GM12878 (cell line): ENCODE measurements at regions not wholly inside any gene's neighbourhood (a gene's known extent, or its start where the extent isn't known, plus 50 kb on each side); places are given as distances from the start of the nearest gene placed in this dataset.

Experiments
- ATAC-seq: fragments of 200-7000 bp; cut with Tn5 transposase; 3 replicates; pipeline ENCODE4 v1.9.1; 2020; ENCODE audit warnings: mild to moderate bottlenecking, moderate library complexity
- BruUV-seq: library from RNA; stranded (reverse); fragments of 400-500 nt; replicated peaks from 2 replicates; lab custom pipeline; 2021; lab: Mats Ljungman, UMichigan
- CTCF ChIA-PET: fragments of 300-600 bp; sonication (Branson Sonifier 250); formaldehyde crosslinking; extraction: SDS; loops from one replicate; lab custom pipeline; 2021; ENCODE audit warnings: inconsistent platforms; lab: Yijun Ruan, JAX
- POLR2A ChIA-PET: fragments of 350-600 bp; formaldehyde crosslinking; extraction: SDS; loops from one replicate; lab custom pipeline; 2021; ENCODE audit warnings: inconsistent platforms; lab: Charles Lee
- RAD21 ChIA-PET: fragments of 300-600 bp; sonication (Branson Sonifier 250); formaldehyde crosslinking; loops from one replicate; lab custom pipeline; 2023; ENCODE audit warnings: antibody characterized with exemption; ENCODE audit not compliant: unreplicated experiment; lab: Charles Lee
- SMC1A ChIA-PET: fragments of 300-600 bp; sonication (Branson Sonifier 250); formaldehyde crosslinking; loops from one replicate; lab custom pipeline; 2023; ENCODE audit not compliant: unreplicated experiment, uncharacterized antibody; lab: Charles Lee
- DNase-seq: peaks from one replicate; pipeline ENCODE4 v3.0.0-alpha.2; 2011; ENCODE audit warnings: low read depth, low spot score
- FAIRE-seq: peaks from 3 replicates; lab custom pipeline; 2011; peaks lifted over from hg19 to GRCh38; lab: Jason Lieb, UNC
- H2AFZ ChIP-seq: 2 replicates; pipeline ENCODE4 v1.6.0; 2011; ENCODE audit warnings: low read depth, low read length, control low read depth; ENCODE audit not compliant: control insufficient read depth
- H3K27ac ChIP-seq: 2 replicates; pipeline ENCODE4 v1.5.1; 2011; ENCODE audit warnings: control low read depth; ENCODE audit not compliant: control insufficient read depth, insufficient read depth
- H3K27me3 ChIP-seq, 2 experiments: replicated peaks in 1 of 2; 2 replicates each; pipeline versions ENCODE4 v1.6.0 to v1.6.1; 2011; ENCODE audit warnings: low read length in 1 of 2; ENCODE audit not compliant: control insufficient read depth in 2 of 2, insufficient read depth in 2 of 2
- H3K36me3 ChIP-seq, 2 experiments: 2 replicates each; pipeline ENCODE4 v1.5.1; 2011; ENCODE audit warnings: low read length in 1 of 2; ENCODE audit not compliant: control insufficient read depth in 2 of 2, insufficient read depth in 2 of 2
- H3K4me1 ChIP-seq: 2 replicates; pipeline ENCODE4 v1.6.1; 2011; ENCODE audit warnings: mild to moderate bottlenecking, low read length, moderate library complexity, mixed read lengths; ENCODE audit not compliant: control insufficient read depth, insufficient read depth
- H3K4me2 ChIP-seq: 2 replicates; pipeline ENCODE4 v1.6.0; 2011; ENCODE audit warnings: control low read depth; ENCODE audit not compliant: control insufficient read depth, insufficient read depth
- H3K4me3 ChIP-seq: fragments of 200-600 bp; sonication (generic); 2 replicates; pipeline ENCODE4 v1.5.1; 2016
- H3K79me2 ChIP-seq: 2 replicates; pipeline ENCODE4 v1.6.0; 2011; ENCODE audit warnings: low read length; ENCODE audit not compliant: control insufficient read depth, insufficient read depth
- H3K9ac ChIP-seq: 2 replicates; pipeline ENCODE4 v1.8.0; 2011; ENCODE audit warnings: low read length, control low read depth, mixed read lengths; ENCODE audit not compliant: control insufficient read depth, insufficient read depth
- H3K9me3 ChIP-seq: replicated peaks from 3 replicates; pipeline ENCODE4 v1.5.1; 2011; ENCODE audit warnings: mild to moderate bottlenecking, low read length; ENCODE audit not compliant: control insufficient read depth, insufficient read depth
- H4K20me1 ChIP-seq: 2 replicates; pipeline ENCODE4 v1.6.0; 2011; ENCODE audit not compliant: control insufficient read depth, insufficient read depth
- CBFB ChIP-seq: IDR thresholded peaks from 2 replicates; pipeline ENCODE4 v1.6.1; 2016; ENCODE audit warnings: antibody characterized with exemption, low read depth
- CBX5 ChIP-seq: sonication (generic); IDR thresholded peaks from 2 replicates; pipeline ENCODE4 v1.6.1; 2016; ENCODE audit warnings: low read depth, moderate library complexity, mild to moderate bottlenecking, inconsistent platforms
- EED ChIP-seq: sonication (generic); IDR thresholded peaks from 2 replicates; pipeline ENCODE4 v1.6.1; 2016; ENCODE audit warnings: antibody characterized with exemption, low read depth
- EZH2 ChIP-seq: IDR thresholded peaks from 2 replicates; pipeline ENCODE4 v1.6.1; 2012; ENCODE audit warnings: low read depth, mild to moderate bottlenecking, control low read depth, inconsistent platforms, low read length, borderline replicate concordance; ENCODE audit not compliant: control insufficient read depth
- JUNB ChIP-seq: IDR thresholded peaks from 2 replicates; pipeline ENCODE4 v1.6.1; 2016; ENCODE audit warnings: antibody characterized with exemption, mild to moderate bottlenecking
- NBN ChIP-seq: fragments of 450-650 bp; IDR thresholded peaks from 2 replicates; pipeline ENCODE4 v1.6.1; 2016
- RCOR1 ChIP-seq: conservative IDR thresholded peaks from 2 replicates; pipeline ENCODE4 v1.6.1; 2012; ENCODE audit warnings: low read depth, low read length, improper control_type of control experiment
- ZNF207 ChIP-seq: fragments of 450-650 bp; IDR thresholded peaks from 2 replicates; pipeline ENCODE4 v1.6.1; 2014; ENCODE audit warnings: antibody characterized with exemption, mild to moderate bottlenecking, borderline replicate concordance
- ZNF217 ChIP-seq: fragments of 450-650 bp; IDR thresholded peaks from 2 replicates; pipeline ENCODE4 v1.6.1; 2017; ENCODE audit warnings: antibody characterized with exemption, mild to moderate bottlenecking
- WGBS: methylation state at CpG from one replicate; pipeline ENCODE4 v1.1.6; 2016; ENCODE audit warnings: low lambda C conversion rate; ENCODE audit not compliant: insufficient replicate concordance, insufficient coverage; ENCODE audit errors: missing lambda C conversion rate; 5-methylcytosine and 5-hydroxymethylcytosine counted together
- in situ Hi-C: fragments of 300-500 bp; cut with MboI; formaldehyde crosslinking; loops from 9 replicates; pipeline ENCODE4 v1.14.3; 2018; ENCODE audit warnings: mixed read lengths
- intact Hi-C: fragments of 100-400 bp; cut with micrococcal nuclease; formaldehyde crosslinking; loops from one replicate; pipeline ENCODE4 v1.14.2; 2022; ENCODE audit not compliant: unreplicated experiment
- TF ChIP-seq, protein P1 (sequence below): fragments of 450-650 bp; IDR thresholded peaks from 2 replicates; pipeline ENCODE4 v1.6.1; 2018; ENCODE audit warnings: borderline replicate concordance, mild to moderate bottlenecking; ENCODE audit not compliant: partially characterized antibody
- TF ChIP-seq, protein P2 (sequence below): IDR thresholded peaks from 2 replicates; pipeline ENCODE4 v1.6.1; 2012; ENCODE audit warnings: low read depth, low read length, improper control_type of control experiment
- TF ChIP-seq, protein P3 (sequence below): fragments of 450-650 bp; IDR thresholded peaks from 2 replicates; pipeline ENCODE4 v1.6.1; 2014; ENCODE audit warnings: mild to moderate bottlenecking

DNA sequence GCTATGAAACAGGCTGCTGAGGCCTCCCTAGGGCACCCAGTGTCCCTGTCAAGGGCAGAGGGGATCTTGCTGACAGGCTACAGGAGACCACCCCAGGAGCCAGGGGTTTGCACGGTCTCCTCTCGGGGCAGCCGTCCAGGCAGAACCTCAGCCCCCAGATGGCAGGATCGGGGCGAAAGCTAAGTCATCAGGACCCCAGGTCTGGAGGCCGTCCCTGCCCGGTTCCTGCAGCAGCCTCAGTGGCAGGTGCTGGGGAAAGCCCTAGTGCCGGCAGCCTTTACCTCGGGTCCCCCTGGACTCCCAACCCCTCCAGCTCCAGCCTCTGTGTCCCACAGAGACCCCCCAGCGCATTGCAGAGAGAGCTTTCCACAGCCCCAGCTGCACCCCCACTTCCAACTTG, 103.8 kb upstream of the C14orf180 start:
- FAIRE-seq, result no peak
- Histone ChIP-seq H3K4me2 (no peak overlapping the region), H3K36me3 (no peaks in the 10 kb centered on the region), H3K27ac (no peak overlapping the region), H3K9me3 (no peaks in the 10 kb centered on the region; the same call in 2 of the 3 replicates), H4K20me1 (no peaks in the 10 kb centered on the region), H2AFZ (no peak overlapping the region), H3K27me3 (peaks cover 0 to 2% of the 10 kb centered on the region in 2 experiments; a peak in 1 of 4 replicates), H3K4me3 (no peak overlapping the region), H3K79me2 (no peaks in the 10 kb centered on the region), H3K9ac (no peak overlapping the region), H3K4me1 (no peaks in the 10 kb centered on the region)
- no peak for TF ChIP-seq NBN
- TF ChIP-seq, protein P1, sequence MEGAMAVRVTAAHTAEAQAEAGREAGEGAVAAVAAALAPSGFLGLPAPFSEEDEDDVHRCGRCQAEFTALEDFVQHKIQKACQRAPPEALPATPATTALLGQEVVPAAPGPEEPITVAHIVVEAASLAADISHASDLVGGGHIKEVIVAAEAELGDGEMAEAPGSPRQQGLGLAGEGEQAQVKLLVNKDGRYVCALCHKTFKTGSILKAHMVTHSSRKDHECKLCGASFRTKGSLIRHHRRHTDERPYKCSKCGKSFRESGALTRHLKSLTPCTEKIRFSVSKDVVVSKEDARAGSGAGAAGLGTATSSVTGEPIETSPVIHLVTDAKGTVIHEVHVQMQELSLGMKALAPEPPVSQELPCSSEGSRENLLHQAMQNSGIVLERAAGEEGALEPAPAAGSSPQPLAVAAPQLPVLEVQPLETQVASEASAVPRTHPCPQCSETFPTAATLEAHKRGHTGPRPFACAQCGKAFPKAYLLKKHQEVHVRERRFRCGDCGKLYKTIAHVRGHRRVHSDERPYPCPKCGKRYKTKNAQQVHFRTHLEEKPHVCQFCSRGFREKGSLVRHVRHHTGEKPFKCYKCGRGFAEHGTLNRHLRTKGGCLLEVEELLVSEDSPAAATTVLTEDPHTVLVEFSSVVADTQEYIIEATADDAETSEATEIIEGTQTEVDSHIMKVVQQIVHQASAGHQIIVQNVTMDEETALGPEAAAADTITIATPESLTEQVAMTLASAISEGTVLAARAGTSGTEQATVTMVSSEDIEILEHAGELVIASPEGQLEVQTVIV, result no peak
- TF ChIP-seq CBFB, result no peak
- TF ChIP-seq CBX5, result no peak
- TF ChIP-seq ZNF207, result no peak
- TF ChIP-seq RCOR1, result no peak
- no peak for TF ChIP-seq JUNB
- TF ChIP-seq EED, result no peak
- TF ChIP-seq, protein P2, sequence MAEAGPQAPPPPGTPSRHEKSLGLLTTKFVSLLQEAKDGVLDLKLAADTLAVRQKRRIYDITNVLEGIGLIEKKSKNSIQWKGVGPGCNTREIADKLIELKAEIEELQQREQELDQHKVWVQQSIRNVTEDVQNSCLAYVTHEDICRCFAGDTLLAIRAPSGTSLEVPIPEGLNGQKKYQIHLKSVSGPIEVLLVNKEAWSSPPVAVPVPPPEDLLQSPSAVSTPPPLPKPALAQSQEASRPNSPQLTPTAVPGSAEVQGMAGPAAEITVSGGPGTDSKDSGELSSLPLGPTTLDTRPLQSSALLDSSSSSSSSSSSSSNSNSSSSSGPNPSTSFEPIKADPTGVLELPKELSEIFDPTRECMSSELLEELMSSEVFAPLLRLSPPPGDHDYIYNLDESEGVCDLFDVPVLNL, result no peak
- TF ChIP-seq, protein P3, sequence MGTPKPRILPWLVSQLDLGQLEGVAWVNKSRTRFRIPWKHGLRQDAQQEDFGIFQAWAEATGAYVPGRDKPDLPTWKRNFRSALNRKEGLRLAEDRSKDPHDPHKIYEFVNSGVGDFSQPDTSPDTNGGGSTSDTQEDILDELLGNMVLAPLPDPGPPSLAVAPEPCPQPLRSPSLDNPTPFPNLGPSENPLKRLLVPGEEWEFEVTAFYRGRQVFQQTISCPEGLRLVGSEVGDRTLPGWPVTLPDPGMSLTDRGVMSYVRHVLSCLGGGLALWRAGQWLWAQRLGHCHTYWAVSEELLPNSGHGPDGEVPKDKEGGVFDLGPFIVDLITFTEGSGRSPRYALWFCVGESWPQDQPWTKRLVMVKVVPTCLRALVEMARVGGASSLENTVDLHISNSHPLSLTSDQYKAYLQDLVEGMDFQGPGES, result no peak
- no peak for TF ChIP-seq ZNF217
- TF ChIP-seq EZH2, result no peak
- DNase-seq, result no peak
- intact Hi-C loops (no loop called here), in situ Hi-C loops (no loop called here)
- 7% methylated on average over 6 of the region's 10 CpGs for WGBS
- ChIA-PET CTCF (no interaction called here), POLR2A (no interaction called here), SMC1A (no interaction called here), RAD21 (no interaction called here)
- ATAC-seq, result no peak
- BruUV-seq, result no TSS peak
